ENCODE measurements at regions not wholly inside any gene's neighbourhood (a gene's known extent, or its start where the extent isn't known, plus 50 kb on each side); places are given as distances from the start of the nearest gene placed in this dataset.

DNA sequence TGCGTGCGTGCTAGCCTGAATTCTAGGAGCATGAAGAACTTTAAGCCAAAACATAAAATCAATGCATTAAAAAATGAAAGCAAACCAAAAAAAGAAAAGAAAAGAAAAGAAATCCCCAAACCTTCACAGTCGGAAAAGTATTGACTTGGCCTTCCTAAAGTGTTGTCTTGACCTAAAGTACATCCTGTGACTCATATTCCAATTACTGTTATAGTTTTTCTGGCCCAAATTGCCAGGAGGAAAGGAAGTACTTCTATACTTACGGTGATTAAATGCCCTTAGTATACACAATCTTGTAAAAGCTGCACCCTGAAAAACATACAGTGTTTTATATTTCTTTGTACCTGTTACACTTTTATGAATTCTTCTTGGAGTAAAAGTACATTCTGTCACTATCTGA, 512.8 kb downstream of the ANKRD50 start:
- no peak for DNase-seq

DNA sequence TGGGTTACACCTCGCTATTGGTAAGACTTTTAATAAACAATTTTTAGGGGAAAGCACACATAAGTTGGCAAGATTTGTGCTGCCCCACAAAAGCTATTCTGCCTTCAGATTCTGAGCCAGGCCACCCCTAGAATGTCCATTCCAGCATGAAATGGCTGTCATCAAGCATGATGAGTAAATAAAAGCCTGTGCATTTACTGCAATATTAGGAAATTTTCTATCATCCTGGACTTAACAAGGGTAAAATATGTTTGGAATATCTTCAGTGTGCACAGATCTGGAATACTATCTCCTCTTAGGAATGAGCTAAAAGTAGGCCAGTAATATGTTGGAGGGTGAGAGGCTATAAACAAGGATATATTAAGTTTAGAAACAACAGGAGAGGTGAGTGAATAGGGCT, 510.9 kb downstream of the ANKRD50 start:
- DNase-seq, result no peak

DNA sequence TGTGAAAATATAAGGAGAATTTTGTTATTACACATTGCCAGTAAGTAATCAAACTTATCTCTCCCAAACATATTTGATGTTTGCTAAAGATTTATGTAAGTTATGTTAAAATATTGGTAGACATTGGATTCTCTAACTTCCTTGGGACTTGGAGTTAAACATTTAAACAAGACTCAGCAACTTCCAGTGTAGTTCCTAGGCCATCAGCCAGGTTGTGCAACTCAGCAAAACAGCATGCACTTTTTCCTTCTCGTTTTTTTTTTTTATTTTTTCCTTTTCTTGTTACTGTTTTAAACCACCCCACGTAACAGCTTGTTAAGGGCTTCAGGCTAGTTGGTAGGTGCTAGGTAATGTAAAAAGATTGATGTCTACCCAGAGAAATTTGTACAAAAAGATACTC, 510.4 kb downstream of the ANKRD50 start:
- no peak for DNase-seq

DNA sequence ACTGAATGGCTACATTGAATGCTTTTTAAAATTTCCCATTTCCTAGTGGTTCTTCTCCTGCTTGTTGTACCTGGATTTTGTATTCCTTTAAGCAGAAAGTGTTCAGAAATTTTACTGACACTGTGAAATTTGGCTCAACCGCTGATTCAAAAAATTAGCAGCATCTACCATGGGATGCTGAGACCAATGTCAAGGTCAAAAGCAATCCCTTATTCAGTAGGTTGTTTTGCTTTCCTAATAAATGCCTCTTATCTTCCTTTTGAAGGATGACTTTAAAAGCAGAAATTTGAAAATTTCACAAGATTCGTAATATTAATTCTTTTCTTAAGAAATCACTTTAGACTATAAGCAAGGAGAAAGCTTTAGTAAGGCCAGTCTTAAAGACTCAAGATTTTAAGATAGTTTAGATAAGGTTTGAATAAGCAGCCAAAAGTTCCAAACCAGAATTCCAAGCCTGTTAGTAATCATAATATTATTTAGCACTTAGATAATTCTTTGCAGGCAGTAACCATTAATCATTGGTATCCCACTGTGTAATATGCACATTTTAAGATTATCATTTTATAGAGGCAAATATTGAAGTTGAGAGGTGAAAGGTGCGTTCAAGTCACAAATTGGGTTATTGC, 508.8 kb downstream of the ANKRD50 start:
- no peak for DNase-seq

DNA sequence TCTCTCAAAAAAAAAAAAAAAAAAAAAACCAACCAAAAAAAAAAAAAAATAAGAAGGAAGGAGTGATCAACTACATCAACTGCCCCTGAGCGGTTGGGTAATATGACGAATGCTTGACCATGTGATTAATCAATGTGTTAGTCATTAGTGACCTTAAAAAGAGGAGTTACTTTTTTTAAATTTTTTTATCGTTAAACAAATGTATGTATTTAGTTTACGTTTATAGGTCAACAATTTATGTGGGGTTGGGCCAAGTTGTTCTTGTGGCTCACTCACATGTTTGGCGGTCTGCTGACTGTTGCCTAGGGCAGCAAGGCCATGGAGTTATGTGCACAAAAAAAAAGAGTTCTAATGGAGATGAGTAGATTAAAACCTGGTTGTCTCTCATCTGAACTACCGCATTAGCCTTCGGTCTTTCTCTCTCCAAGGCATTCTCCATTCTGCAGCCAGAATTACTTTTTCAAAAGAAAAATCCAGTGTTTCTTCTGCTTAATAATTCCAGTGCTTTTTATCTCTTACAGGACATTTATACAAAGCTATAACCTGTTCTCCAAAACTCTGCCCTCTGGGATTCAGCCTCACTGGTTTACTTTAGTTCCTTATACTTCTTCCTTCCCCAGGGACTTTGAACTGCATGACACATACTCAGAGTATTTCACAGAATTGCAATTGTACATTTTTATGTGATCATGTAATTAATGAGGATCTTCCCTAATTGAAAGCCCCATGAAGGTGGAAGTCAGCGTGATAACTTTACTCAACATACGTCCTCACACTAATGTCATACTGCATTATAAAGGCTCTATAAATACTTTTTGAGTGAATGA, 505.5 kb downstream of the ANKRD50 start:
- DNase-seq, result no peak

DNA sequence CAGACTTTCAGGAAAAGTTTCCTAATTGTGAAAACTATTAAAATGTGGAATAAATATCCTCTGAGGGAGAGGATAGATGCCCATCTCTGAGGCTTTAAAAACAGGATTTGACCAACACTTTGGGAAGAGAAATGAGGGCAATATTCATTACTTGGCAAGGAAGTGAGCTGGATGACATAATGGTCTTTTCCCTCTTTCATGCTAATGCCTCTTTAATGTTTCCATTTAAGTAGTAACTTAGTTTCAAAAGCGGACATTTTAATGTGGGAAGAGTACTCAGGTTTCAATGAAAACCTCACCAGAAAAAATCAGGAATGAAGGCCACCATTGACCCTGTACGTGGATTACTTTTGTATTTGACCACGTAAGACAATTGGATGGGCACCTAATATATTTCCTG, 503.3 kb downstream of the ANKRD50 start:
- no peak for DNase-seq

DNA sequence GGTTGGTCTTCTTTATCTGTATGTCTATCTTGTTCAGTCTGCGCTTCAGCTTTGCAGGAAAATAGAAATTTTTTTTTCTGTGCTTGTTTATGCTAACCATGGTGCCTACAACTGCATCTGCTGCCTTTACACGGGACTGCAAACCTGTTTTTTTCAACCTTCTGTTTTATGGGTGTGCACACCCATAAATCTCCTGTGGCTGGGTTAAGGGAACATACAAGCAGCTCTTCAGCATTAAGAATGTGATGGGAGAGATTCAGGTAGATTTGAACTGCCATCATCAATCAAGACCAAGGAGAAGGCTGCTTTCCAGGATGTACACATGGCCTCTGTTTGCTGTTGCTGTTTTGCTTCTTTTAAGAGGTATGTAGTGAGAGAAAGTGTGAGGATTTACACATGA, 502.9 kb downstream of the ANKRD50 start:
- DNase-seq, result no peak

DNA sequence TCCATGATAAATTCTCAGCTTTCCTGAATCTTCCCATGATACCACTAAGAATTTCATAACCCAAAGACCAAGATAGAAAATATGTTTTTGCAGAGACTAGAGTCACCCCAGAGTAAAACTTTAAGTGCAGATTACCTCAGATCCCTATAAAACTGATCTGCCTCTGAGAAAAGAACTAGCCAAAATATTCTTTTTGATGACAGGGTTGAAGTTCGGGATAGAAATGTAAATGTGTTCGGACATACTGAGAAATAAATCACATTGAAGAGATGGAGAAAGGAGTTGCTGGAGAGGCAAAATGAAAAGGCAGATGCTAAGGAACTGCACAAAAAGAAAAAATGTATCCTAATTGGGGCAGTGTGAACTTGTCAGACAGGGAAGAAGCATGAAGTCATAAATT, 501.8 kb downstream of the ANKRD50 start:
- DNase-seq, result no peak

DNA sequence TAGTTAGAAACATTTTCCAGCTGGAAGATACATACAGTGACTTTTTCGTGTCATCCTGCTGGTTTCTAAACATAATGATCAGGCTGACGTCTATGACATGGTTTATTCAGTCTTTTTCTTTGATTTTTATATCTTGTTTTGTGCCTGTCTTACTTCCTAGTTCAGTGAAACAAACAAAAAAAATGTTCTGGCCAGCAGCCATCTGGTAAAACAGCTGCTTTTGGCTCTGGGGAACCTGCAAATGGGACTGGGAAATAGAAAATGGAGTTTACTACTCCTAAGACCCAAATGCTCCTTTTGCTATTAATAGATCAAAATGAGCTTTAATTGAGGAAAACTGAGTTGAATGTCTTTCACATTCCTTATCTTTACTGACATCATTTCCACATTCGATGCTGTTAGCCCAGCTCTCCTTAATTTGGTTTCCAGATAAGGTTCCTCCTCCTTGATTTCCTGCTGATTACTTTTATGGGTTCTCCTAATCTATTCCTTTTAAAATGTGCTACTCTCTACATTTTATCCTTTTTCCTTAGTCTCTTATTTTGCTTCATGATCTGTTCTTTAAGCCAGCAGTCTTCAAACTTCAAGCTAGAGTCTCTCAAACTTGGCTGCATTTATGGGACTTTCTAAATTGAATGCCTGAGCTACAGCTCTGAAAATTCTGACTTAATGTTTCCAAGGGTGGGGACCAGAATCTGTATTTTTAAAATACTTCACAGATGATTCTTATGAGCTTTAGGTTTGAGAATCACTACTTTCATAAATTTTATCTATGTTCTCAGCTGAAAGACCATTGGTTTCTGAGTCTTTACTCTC, 499.5 kb downstream of the ANKRD50 start:
- no peak for DNase-seq

DNA sequence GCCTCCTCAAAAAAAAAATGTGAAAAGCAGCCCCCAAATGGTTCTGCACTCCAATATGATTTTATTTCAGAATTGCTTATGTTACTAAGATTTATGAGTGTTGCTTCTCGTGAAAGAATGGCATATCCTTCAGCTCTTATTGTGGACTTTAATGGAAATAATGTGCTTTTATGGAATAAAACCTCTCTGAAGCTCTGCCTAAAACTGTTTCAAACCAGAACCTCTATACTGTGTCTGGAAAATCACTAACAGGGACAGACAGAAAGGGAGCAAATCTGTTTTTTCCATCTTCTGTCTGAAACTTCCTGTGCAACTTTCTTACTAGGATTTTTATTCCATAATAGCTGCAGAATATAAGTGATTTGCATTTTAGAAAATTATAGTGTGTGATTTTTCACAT, 493.1 kb downstream of the ANKRD50 start:
- no peak for DNase-seq

DNA sequence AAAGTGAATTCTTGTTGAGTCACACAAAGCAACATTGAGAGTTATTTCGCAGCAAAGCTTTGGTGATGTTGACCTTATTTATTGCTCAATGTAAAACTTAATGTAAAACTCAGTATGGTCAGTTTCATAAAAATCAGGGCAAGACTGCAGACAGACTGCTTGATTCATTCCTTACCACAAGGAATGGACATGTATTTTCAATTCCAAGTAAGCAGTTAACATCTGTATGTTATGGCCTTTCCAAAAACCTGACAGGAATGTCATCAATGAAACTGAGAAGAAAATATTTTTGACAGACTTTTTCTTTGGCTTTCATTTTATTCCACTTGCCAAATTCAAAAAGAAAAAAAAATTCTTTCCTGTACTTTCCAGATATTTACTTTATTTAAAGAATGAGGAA, 488.3 kb downstream of the ANKRD50 start:
- DNase-seq, result no peak

DNA sequence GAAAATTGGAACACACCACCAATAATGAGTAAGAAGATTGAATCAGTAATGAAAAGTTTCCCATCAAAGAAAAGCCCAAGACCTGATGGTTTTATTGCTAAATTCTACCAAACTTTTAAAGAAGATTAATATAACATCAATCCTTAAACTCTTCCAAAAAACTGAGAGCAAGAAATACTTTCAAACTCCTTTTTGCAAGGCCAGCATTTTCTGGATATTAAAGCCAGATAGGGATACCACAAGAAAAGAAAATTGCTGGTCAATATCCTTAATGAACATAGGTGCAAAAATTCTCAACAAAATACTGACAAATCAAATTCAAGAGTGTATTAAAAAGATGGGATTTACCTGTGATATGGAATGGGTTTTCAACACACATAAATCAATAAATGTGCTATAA, 484.6 kb downstream of the ANKRD50 start:
- DNase-seq, result no peak

DNA sequence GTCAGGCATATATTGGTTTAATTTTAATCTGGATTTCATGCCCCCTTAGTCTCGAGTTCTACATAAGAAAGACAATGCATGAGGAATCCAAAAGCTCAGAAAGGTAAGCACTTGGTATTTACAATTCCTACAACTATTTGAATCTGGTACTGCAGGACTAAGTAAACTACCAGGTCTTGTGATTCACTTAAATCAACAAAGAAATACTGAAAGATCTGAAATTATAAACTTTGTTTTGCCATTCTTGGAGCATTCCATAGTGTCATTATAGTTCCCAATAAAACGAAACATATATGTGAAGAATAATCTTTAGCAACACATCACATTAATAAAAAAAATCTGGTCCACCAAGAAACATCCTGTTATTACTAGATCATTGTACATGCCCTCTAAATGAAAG, 482.3 kb downstream of the ANKRD50 start:
- no peak for DNase-seq

DNA sequence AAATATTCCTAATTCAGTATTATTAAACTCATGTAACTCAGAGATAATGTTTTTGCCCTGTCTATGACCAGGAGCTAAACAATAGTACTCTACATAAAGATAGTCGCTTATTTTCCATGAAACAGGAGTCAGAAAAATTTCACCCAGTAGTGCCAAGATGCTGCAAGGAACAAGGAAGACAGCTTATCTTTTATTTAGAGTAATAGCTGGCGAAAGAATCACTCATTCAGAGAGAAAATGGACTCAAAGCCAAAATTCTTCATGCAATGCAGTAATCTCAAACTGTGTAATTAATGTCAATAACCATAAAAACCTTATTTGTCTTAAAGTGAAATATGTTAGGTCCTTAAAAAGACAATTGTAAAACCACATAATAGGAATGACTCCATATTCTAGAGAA, 477.8 kb downstream of the ANKRD50 start:
- DNase-seq, result no peak

DNA sequence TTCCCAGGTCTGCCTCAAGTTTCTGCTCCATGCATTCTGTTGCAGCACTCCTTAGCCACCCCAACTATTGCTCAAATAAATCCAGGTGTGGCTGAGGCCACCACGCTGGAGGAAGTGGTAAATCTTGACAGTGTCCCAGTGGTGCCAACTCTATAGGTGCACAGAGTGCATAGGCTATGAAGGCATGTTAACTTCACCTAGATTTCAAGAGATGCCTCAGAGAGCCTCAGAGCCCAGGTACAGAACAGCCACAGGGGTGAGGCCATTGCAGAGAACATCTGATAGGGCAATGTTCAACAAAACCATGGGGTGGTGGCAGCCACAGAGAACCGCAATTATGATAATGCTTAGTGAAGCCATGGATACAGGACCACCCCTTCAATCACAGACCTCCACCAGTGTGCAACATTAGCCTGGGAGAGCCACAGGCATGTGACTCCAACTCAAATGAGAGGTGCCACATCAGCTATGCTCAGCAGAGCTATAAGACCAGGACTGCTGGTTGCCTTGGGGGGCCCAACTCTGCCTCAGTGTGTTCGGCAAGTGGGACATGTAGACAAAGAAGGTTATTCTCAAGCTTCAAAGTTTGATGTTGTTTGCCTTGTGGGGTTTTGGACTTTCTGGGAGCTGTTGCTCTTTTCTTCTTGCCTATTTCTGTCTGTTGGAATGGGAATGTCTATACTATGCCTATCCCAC, 468.7 kb downstream of the ANKRD50 start:
- DNase-seq, result no peak

DNA sequence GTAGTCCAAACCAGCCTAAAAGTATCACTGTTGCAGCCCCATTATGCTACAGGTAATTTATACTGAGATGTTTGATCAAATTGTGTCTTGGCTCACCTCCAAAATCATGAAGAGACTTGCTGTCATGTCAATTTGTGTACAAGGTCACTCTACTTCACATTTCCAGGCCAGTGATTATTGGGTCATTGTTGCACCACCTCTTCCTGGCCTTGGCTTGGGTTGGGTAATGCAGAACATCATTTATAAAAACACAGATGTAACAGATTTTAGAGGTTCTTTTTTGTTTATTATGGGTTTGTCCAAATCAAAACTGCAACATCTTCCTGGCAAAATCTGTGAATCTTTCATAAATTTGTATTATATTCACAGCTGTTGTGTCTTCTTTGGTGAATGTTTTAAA, 459.5 kb downstream of the ANKRD50 start:
- peak; percentile 71 for DNase-seq

DNA sequence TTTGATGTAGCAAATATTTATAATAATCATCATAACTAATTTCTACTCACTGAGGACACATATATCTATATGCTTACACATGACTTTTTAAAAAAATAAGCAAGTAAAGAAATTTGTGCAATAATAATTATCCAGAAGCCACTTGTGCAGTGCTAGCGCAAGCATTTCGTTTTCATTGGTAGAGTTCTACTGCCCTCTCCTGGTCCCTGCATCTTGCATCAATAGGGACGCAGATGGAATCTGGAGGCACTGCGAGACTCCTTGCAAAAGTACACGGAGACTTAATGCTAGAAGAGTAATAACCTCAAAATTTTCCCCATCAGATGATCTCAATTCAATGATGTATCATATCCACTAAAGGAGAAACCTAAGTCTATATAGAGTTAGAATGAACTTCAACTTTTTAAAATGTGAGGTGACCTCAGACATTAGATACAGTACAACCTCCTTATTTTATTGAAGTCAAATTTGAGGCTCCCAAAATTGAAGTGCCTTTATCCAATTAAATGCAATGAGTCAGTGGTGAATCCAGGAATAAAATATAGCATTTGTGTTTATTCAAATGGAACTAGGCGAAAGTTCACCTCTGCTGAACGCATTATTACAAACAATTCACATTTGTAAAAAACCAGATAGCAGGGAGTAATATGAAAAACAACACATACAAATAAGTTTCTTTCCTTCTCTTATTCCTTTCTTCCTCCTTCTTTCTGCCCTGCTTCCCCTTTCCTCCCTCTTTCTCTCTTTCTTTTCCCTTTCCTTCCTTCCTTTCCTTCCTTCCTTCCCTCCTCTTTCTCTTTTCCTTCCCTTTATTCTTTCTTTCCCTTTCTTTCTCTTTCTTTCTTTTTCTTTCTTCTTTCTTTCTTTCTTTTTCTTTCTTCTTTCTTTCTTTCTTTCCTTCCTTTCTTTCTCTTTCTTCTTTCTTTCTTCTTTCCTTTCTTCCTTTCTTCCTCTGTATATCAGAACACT, 450.0 kb downstream of the ANKRD50 start:
- DNase-seq, result peak; percentile 36

DNA sequence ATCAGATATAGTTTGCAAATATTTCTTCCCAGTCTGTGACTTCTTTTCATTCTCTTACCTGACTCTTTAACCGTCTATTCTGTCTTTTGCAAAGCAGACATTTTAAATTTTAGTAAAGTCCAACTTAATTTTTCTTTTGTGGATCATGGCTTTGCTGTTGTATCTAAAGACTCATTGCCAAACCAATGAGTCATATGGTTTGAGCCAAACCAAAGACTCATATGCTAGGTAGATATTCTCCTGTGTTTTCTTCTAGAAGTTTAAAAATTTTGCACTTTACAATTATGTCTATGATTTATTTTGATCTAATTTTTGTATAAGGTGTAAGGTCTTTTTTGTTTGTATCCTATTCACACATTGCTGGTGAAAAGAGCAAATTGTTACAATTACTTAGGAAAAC, 446.8 kb downstream of the ANKRD50 start:
- DNase-seq, result no peak

DNA sequence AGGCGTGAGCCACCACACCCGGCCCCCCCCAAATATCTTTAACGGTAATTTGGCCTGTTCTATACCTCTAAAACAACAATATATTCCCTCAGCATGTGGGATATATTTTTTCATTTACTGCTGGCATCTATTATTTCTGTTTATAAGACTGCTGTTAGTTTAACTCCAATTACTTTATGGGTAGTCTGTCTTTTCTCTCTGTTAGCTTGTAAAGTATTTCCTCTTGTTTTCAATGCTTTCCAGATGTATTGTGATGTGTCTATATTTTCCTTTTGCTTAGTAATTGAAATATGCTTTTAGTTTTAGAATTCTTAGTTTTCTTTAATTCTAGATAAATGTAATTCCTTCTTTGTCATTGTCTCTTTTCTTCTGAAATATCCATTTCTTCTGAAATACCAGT, 445.8 kb downstream of the ANKRD50 start:
- no peak for DNase-seq

DNA sequence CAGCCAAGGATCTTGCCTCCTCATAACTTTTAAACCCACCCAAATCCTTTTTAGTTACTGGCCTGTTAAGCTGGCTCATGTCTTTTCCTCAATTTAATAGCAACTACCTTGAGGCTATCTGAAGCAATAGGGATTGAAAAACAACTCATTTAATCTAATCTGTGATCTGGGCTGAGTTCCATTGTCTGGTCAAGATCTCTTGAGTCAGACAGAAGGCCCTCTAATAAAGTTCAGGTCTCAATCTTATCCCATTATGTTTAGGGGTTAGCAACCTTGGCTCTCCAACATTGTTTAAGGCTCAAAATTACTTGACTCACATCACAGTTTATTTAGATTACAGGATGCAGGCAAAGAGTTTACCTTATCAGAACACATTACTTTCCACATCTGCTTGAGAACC, 436.1 kb downstream of the ANKRD50 start:
- DNase-seq, result no peak

DNA sequence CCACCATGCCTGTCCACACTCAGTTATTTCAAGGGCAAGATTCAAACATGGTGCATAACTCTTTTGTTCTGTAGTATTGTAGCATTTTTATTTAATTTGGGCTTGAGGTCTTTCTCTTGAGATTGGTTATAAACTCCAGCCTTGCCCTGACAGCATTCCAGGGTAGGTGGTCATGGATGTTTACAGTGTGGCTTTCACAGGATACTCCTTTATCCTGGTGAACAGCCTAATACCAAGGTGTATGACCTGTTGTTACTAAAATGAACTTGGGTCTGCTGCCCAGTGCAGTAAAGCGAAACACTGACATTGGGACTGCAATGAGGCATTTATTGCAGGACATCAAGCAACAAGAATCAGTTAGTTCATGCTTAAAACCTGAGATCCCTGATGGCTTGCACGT, 434.8 kb downstream of the ANKRD50 start:
- no peak for DNase-seq

DNA sequence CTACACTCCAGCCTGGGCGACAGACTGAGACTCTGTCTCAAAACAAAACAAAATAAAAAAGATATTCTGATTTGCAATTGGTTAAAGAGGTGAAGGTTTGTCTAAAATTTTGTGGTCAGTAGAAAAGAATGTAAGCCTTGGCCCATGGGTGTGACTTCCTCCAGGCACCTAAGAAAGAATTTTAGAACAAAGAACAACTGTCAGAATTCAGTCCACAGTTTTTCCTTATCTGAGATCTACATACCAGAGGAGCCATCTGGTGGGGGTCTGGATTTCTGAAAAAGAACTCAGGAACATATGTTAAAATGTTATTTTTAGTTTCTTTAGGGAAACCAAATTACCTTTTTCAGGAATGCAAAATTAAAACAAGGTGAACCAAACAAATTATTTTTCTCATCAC, 434.1 kb downstream of the ANKRD50 start:
- DNase-seq, result no peak
